Subcutaneous abdominal adipose tissue (tissue), 5 donors: ENCODE measurements at regions not wholly inside any gene's neighbourhood (a gene's known extent, or its start where the extent isn't known, plus 50 kb on each side); places are given as distances from the start of the nearest gene placed in this dataset.

Experiments used
- H3K27ac ChIP-seq: one replicate; pipeline ENCODE4 v1.7.0; 2013; ENCODE audit warnings: low read depth, mild to moderate bottlenecking, inconsistent platforms, low read length, moderate library complexity
- H3K27me3 ChIP-seq, 5 donors: one replicate each; pipeline ENCODE4 v1.7.0; 2013; ENCODE audit warnings: low read length in 5 of 5, inconsistent platforms in 1 of 5; ENCODE audit not compliant: control insufficient read depth in 5 of 5, insufficient read depth in 4 of 5
- H3K36me3 ChIP-seq, 5 donors: one replicate each; pipeline ENCODE4 v1.7.0; 2013; ENCODE audit warnings: low read length in 5 of 5; ENCODE audit not compliant: control insufficient read depth in 5 of 5, insufficient read depth in 5 of 5
- H3K4me1 ChIP-seq, 5 donors: one replicate each; pipeline ENCODE4 v1.7.0; 2013; ENCODE audit warnings: low read length in 5 of 5, mild to moderate bottlenecking in 3 of 5, moderate library complexity in 1 of 5; ENCODE audit not compliant: control insufficient read depth in 5 of 5, insufficient read depth in 5 of 5
- H3K4me3 ChIP-seq, 5 donors: one replicate each; pipeline ENCODE4 v1.7.0; 2013; ENCODE audit warnings: low read length in 5 of 5, low read depth in 1 of 5
- H3K9ac ChIP-seq, 5 donors: one replicate each; pipeline ENCODE4 v1.7.0; 2013; ENCODE audit warnings: low read length in 5 of 5, mild to moderate bottlenecking in 4 of 5, moderate library complexity in 3 of 5
- H3K9me3 ChIP-seq, 5 donors: one replicate each; pipeline ENCODE4 v1.7.0; 2013; ENCODE audit warnings: low read length in 5 of 5; ENCODE audit not compliant: control insufficient read depth in 5 of 5
- donor health status: healthy.
- donor health status: healthy.
- donor health status: healthy.
- donor health status: healthy.
- donor health status: healthy.

- H3K9me3 ChIP-seq = peaks cover 0 to 9% (median 6%) of the 10 kb centered on the region in 5 donors
- H3K4me3 ChIP-seq = no peak overlapping the region
- H3K36me3 ChIP-seq = no peaks in the 10 kb centered on the region
- H3K27ac ChIP-seq = no peak overlapping the region
- H3K4me1 ChIP-seq = no peaks in the 10 kb centered on the region
- H3K9ac ChIP-seq = no peak overlapping the region
- H3K27me3 ChIP-seq = no peaks in the 10 kb centered on the region
Observed at GRCh38 chr3:17793542-17794195, 51.2 kb upstream of the TBC1D5 start.
